ENCODE measurements at regions not wholly inside any gene's neighbourhood (a gene's known extent, or its start where the extent isn't known, plus 50 kb on each side); places are given as distances from the start of the nearest gene placed in this dataset.

DNA sequence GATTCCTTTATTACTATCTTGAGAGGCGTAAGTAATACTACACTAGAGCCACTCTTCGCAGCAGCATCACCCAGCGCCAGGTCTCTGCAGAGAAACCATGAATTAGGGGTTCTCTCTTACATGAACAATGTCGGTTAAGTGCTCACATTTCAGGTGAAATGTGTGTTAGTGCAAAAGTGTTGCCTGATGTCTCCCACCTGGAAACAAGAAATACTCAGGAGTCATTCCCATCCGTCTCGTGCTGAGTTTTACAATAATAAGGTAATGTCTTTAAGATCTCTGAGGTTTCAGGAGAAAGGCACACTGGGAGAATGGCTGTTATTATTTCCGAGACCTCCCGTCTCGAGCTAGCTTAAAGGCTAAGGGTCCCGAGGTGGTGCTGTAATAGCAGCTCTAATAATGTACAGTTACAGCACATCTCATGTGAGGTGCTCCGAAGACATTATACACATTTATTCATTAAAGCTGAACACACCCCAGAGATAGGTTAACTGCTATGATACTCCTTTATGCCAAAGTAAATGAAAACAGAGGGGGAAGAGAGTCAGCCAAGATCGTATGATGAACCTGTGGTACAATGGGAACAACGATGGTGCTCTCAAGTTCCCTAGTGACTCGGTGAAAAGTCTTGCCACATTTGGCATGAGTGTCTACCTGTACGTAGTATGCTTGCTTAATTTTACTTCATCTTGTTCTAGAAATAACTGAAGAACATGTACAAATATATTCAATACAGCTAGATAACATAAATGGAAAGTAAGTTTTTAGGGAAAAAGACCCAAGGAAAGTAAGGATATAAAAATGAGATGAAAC is 458.3 kb upstream of the CITED2 start:
- TF ChIP-seq, protein P1, sequence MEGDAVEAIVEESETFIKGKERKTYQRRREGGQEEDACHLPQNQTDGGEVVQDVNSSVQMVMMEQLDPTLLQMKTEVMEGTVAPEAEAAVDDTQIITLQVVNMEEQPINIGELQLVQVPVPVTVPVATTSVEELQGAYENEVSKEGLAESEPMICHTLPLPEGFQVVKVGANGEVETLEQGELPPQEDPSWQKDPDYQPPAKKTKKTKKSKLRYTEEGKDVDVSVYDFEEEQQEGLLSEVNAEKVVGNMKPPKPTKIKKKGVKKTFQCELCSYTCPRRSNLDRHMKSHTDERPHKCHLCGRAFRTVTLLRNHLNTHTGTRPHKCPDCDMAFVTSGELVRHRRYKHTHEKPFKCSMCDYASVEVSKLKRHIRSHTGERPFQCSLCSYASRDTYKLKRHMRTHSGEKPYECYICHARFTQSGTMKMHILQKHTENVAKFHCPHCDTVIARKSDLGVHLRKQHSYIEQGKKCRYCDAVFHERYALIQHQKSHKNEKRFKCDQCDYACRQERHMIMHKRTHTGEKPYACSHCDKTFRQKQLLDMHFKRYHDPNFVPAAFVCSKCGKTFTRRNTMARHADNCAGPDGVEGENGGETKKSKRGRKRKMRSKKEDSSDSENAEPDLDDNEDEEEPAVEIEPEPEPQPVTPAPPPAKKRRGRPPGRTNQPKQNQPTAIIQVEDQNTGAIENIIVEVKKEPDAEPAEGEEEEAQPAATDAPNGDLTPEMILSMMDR (IDR thresholded peaks at IDR 0.05; ENCODE audit: insufficient read depth, low read length, poor library complexity, severe bottlenecking), result no peak
- no peak for TF ChIP-seq EZH2phosphoT487 (conservative IDR thresholded peaks at IDR 0.05; ENCODE audit: low read length)
